IPS-15b (cell line): ENCODE measurements at regions not wholly inside any gene's neighbourhood (a gene's known extent, or its start where the extent isn't known, plus 50 kb on each side); places are given as distances from the start of the nearest gene placed in this dataset.

Experiments used
- H3K27me3 ChIP-seq: one replicate; pipeline ENCODE4 v1.6.1; 2013; ENCODE audit warnings: low read length; ENCODE audit not compliant: control insufficient read depth, insufficient read depth
- H3K36me3 ChIP-seq: one replicate; pipeline ENCODE4 v1.6.1; 2013; ENCODE audit warnings: low read length; ENCODE audit not compliant: control insufficient read depth, insufficient read depth
- H3K4me1 ChIP-seq: one replicate; pipeline ENCODE4 v1.6.1; 2013; ENCODE audit warnings: mild to moderate bottlenecking, low read length; ENCODE audit not compliant: control insufficient read depth, insufficient read depth
- H3K4me3 ChIP-seq: one replicate; pipeline ENCODE4 v1.5.1; 2013; ENCODE audit warnings: low read depth, low read length
- H3K9ac ChIP-seq: one replicate; pipeline ENCODE4 v1.6.1; 2013; ENCODE audit warnings: low read depth, mild to moderate bottlenecking, low read length
- H3K9me3 ChIP-seq: one replicate; pipeline ENCODE4 v1.6.1; 2013; ENCODE audit warnings: mild to moderate bottlenecking, low read length; ENCODE audit not compliant: control insufficient read depth, insufficient read depth

GRCh38 chr16:59941594-59941993 lies 1207.5 kb upstream of the GOT2 start:
- Histone ChIP-seq H3K36me3 (no peaks in the 10 kb centered on the region), H3K4me3 (no peak overlapping the region), H3K9me3 (no peaks in the 10 kb centered on the region), H3K9ac (no peak overlapping the region), H3K4me1 (no peaks in the 10 kb centered on the region), H3K27me3 (no peaks in the 10 kb centered on the region)

GRCh38 chr16:59920054-59920453 lies 1185.9 kb upstream of the GOT2 start:
- Histone ChIP-seq H3K36me3 (no peaks in the 10 kb centered on the region), H3K4me3 (no peak overlapping the region), H3K27me3 (no peaks in the 10 kb centered on the region), H3K4me1 (no peaks in the 10 kb centered on the region), H3K9me3 (no peaks in the 10 kb centered on the region), H3K9ac (no peak overlapping the region)

GRCh38 chr16:59913666-59914065 lies 1179.5 kb upstream of the GOT2 start:
- no peak overlapping the region for H3K4me3 ChIP-seq
- no peaks in the 10 kb centered on the region for H3K27me3 ChIP-seq
- H3K9ac ChIP-seq = no peak overlapping the region
- no peaks in the 10 kb centered on the region for H3K9me3 ChIP-seq
- peaks cover 9% of the 10 kb centered on the region for H3K4me1 ChIP-seq
- H3K36me3 ChIP-seq = no peaks in the 10 kb centered on the region

GRCh38 chr16:59909262-59909661 lies 1175.1 kb upstream of the GOT2 start:
- no peak overlapping the region for H3K9ac ChIP-seq
- H3K27me3 ChIP-seq = no peaks in the 10 kb centered on the region
- H3K4me1 ChIP-seq = peaks cover 9% of the 10 kb centered on the region
- no peaks in the 10 kb centered on the region for H3K9me3 ChIP-seq
- no peak overlapping the region for H3K4me3 ChIP-seq
- H3K36me3 ChIP-seq = no peaks in the 10 kb centered on the region

- no peak overlapping the region for H3K9ac ChIP-seq
- no peaks in the 10 kb centered on the region for H3K9me3 ChIP-seq
- H3K4me3 ChIP-seq = no peak overlapping the region
- no peaks in the 10 kb centered on the region for H3K36me3 ChIP-seq
- no peaks in the 10 kb centered on the region for H3K27me3 ChIP-seq
- peaks cover 7% of the 10 kb centered on the region for H3K4me1 ChIP-seq
Observed at GRCh38 chr16:59907611-59908010, 1173.5 kb upstream of the GOT2 start.

- Histone ChIP-seq H3K27me3 (no peaks in the 10 kb centered on the region), H3K9ac (no peak overlapping the region), H3K4me3 (no peak overlapping the region), H3K9me3 (no peaks in the 10 kb centered on the region), H3K4me1 (no peaks in the 10 kb centered on the region), H3K36me3 (no peaks in the 10 kb centered on the region)
Observed at GRCh38 chr16:59905606-59906005, 1171.5 kb upstream of the GOT2 start.

GRCh38 chr16:59905131-59905530 lies 1171.0 kb upstream of the GOT2 start:
- Histone ChIP-seq H3K36me3 (no peaks in the 10 kb centered on the region), H3K27me3 (no peaks in the 10 kb centered on the region), H3K4me1 (no peaks in the 10 kb centered on the region), H3K9ac (no peak overlapping the region), H3K4me3 (no peak overlapping the region), H3K9me3 (no peaks in the 10 kb centered on the region)

GRCh38 chr16:59899940-59900339 lies 1165.8 kb upstream of the GOT2 start:
- Histone ChIP-seq H3K4me3 (no peak overlapping the region), H3K9ac (no peak overlapping the region), H3K9me3 (no peaks in the 10 kb centered on the region), H3K4me1 (no peaks in the 10 kb centered on the region), H3K27me3 (no peaks in the 10 kb centered on the region), H3K36me3 (no peaks in the 10 kb centered on the region)

GRCh38 chr16:59892376-59892775 lies 1158.3 kb upstream of the GOT2 start:
- Histone ChIP-seq H3K4me1 (no peaks in the 10 kb centered on the region), H3K27me3 (no peaks in the 10 kb centered on the region), H3K9ac (no peak overlapping the region), H3K9me3 (no peaks in the 10 kb centered on the region), H3K36me3 (no peaks in the 10 kb centered on the region), H3K4me3 (no peak overlapping the region)

- no peak overlapping the region for H3K9ac ChIP-seq
- H3K9me3 ChIP-seq = no peaks in the 10 kb centered on the region
Observed at GRCh38 chr16:59887856-59888255, 1153.7 kb upstream of the GOT2 start.

GRCh38 chr16:59886021-59886420 lies 1151.9 kb upstream of the GOT2 start:
- H3K36me3 ChIP-seq = no peaks in the 10 kb centered on the region
- no peaks in the 10 kb centered on the region for H3K27me3 ChIP-seq
- H3K4me1 ChIP-seq = no peaks in the 10 kb centered on the region
- H3K4me3 ChIP-seq = no peak overlapping the region
- H3K9me3 ChIP-seq = no peaks in the 10 kb centered on the region
- H3K9ac ChIP-seq = no peak overlapping the region

More at GRCh38 chr16:59887856-59888255, 1153.7 kb upstream of the GOT2 start:
- H3K27me3 ChIP-seq = no peaks in the 10 kb centered on the region
- H3K4me3 ChIP-seq = no peak overlapping the region
- H3K36me3 ChIP-seq = no peaks in the 10 kb centered on the region
- H3K4me1 ChIP-seq = no peaks in the 10 kb centered on the region

- Histone ChIP-seq H3K36me3 (no peaks in the 10 kb centered on the region), H3K4me1 (no peaks in the 10 kb centered on the region), H3K4me3 (no peak overlapping the region), H3K27me3 (no peaks in the 10 kb centered on the region), H3K9ac (no peak overlapping the region), H3K9me3 (no peaks in the 10 kb centered on the region)
Observed at GRCh38 chr16:59881376-59881775, 1147.3 kb upstream of the GOT2 start.

- no peaks in the 10 kb centered on the region for H3K4me1 ChIP-seq
- H3K36me3 ChIP-seq = no peaks in the 10 kb centered on the region
- H3K4me3 ChIP-seq = no peak overlapping the region
- no peaks in the 10 kb centered on the region for H3K9me3 ChIP-seq
- no peak overlapping the region for H3K9ac ChIP-seq
- no peaks in the 10 kb centered on the region for H3K27me3 ChIP-seq
Observed at GRCh38 chr16:59880611-59881010, 1146.5 kb upstream of the GOT2 start.
